Pancreas (tissue), 10 donors: ENCODE measurements at regions not wholly inside any gene's neighbourhood (a gene's known extent, or its start where the extent isn't known, plus 50 kb on each side); places are given as distances from the start of the nearest gene placed in this dataset.
A peak's percentile ranks its signal among the peaks of the same experiment; 100 is the strongest.

Source experiments
- ATAC-seq, 4 donors: fragments of 200-7000 bp; cut with Tn5 transposase; one replicate each; pipeline versions ENCODE4 v1.8.0 to v1.9.1; 2020; ENCODE audit warnings: mild to moderate bottlenecking in 4 of 4, moderate library complexity in 4 of 4
- DNase-seq, 6 donors: peaks; one replicate each; pipeline ENCODE4 v3.0.0-alpha.2; 2020
- FAIRE-seq: peaks from 2 replicates; lab custom pipeline; 2012; peaks lifted over from hg19 to GRCh38; lab: Jason Lieb, UNC
- H3K27ac ChIP-seq, 4 donors: fragments of 200-600 bp; sonication (generic); 1 replicate in 3 of 4; 2 replicates in 1 of 4; pipeline versions ENCODE4 v1.5.0 to v1.8.0; 2020
- H3K27me3 ChIP-seq, 4 donors: fragments of 200-600 bp; one replicate each; pipeline ENCODE4 v1.8.0; 2021
- H3K36me3 ChIP-seq, 3 donors: fragments of 200-600 bp; sonication (generic) in 1 of 3; one replicate each; pipeline versions ENCODE4 v1.5.0 to v1.8.0; 2020 to 2021
- H3K4me1 ChIP-seq, 3 donors: fragments of 200-600 bp; one replicate each; pipeline ENCODE4 v1.8.0; 2021
- H3K4me3 ChIP-seq, 4 donors: fragments of 200-600 bp; sonication (generic) in 2 of 4; one replicate each; pipeline versions ENCODE4 v1.5.0 to v1.8.0; 2020 to 2021
- H3K9me3 ChIP-seq, 4 donors: fragments of 200-600 bp; one replicate each; pipeline ENCODE4 v1.8.0; 2021
- CTCF ChIP-seq, 4 donors: fragments of 200-600 bp; sonication (generic) in 3 of 4; IDR thresholded peaks; one replicate each; pipeline versions ENCODE4 v1.5.0 to v1.8.0; 2021; ENCODE audit warnings: antibody characterized with exemption in 4 of 4
- WGBS, 2 donors: extraction: QIAGEN DNeasy Blood & Tissue Kit; methylation state at CpG; one replicate each; pipeline ENCODE4 v1.1.7; 2013; 5-methylcytosine and 5-hydroxymethylcytosine counted together
- intact Hi-C, 3 donors: fragments of 100-400 bp; cut with DNase I; formaldehyde crosslinking; loops; one replicate each; pipeline versions ENCODE4 v1.11.1 to v1.14.2; 2022
- donor health status: healthy with polysubstance abuse.
- donor health status: DM: no; HTN: no; CAD: no; lungs with moderate emphysema.
- donor health status: DM: no; HTN: no; CAD: no.
- donor health status: control.
- donor health status: control.
- donor health status: Bipolar disorder and iron deficiency.
- donor health status: DM: yes; HTN: yes; CAD: no.
- donor health status: DM: no; HTN: no; CAD: no.
- donor health status: DM: no; HTN: no; CAD: no.
- donor health status: DM: yes; HTN: yes; CAD: no.

DNA sequence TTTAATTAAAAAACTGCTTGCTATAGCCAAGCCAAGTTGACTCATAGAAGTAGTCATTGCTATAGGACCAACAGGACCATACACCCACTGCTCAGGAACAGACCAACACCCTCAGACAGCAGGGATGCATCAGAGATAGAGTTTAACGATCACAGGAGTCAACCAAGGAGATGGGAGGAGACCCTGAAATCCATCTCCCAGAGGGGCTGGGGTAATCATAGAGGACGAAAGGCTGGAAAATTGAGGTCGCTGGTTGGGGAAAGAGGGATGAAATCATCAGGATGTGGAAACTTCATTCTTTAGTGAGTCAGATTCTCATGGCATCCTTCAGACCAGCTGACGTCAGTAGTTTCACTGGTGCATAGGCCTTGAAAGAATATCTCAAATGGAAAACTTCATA is 160.4 kb upstream of the GPC6 start:
- WGBS, 2 donors = 74 to 84% methylated on average over 4 of the region's 4 CpGs
- intact Hi-C loops = no loop called here
- H3K4me3 ChIP-seq = no peak overlapping the region
- H3K27ac ChIP-seq = no peak overlapping the region
- TF ChIP-seq CTCF (IDR thresholded peaks at IDR 0.05) = no peak
- H3K9me3 ChIP-seq = no peaks in the 10 kb centered on the region
- FAIRE-seq = no peak
- H3K27me3 ChIP-seq = no peaks in the 10 kb centered on the region
- no peaks in the 10 kb centered on the region for H3K36me3 ChIP-seq
- peak in 1 of 4 donors; percentile 14 for ATAC-seq
- H3K4me1 ChIP-seq = no peaks in the 10 kb centered on the region
- DNase-seq = no peak

GRCh38 chr13:93079294-93079693 is 147.3 kb upstream of the GPC6 start:
- Histone ChIP-seq H3K4me3 (no peak overlapping the region), H3K27ac (no peak overlapping the region), H3K9me3 (no peaks in the 10 kb centered on the region), H3K36me3 (no peaks in the 10 kb centered on the region), H3K27me3 (no peaks in the 10 kb centered on the region), H3K4me1 (no peaks in the 10 kb centered on the region)
- no peak for DNase-seq
- no peak for FAIRE-seq
- no peak for ATAC-seq
- no peak for TF ChIP-seq CTCF (IDR thresholded peaks at IDR 0.05)
- 42 to 47% methylated on average over 1 of the region's 1 CpG for whole genome bisulfite sequencing, 2 donors
- intact Hi-C loops = no loop called here

- 61 to 71% methylated on average over 4 of the region's 4 CpGs for WGBS, 2 donors
- no peak for ATAC-seq
- no peak for FAIRE-seq
- no peaks in the 10 kb centered on the region for H3K9me3 ChIP-seq
- no peak for DNase-seq
- no peaks in the 10 kb centered on the region for H3K27me3 ChIP-seq
- no peaks in the 10 kb centered on the region for H3K36me3 ChIP-seq
- intact Hi-C loops = no loop called here
- H3K4me3 ChIP-seq = no peak overlapping the region
- no peak overlapping the region for H3K27ac ChIP-seq
- H3K4me1 ChIP-seq = no peaks in the 10 kb centered on the region
- TF ChIP-seq CTCF (IDR thresholded peaks at IDR 0.05) = no peak
These were observed 146.4 kb upstream of the GPC6 start for GRCh38 chr13:93080166-93080565.

DNA sequence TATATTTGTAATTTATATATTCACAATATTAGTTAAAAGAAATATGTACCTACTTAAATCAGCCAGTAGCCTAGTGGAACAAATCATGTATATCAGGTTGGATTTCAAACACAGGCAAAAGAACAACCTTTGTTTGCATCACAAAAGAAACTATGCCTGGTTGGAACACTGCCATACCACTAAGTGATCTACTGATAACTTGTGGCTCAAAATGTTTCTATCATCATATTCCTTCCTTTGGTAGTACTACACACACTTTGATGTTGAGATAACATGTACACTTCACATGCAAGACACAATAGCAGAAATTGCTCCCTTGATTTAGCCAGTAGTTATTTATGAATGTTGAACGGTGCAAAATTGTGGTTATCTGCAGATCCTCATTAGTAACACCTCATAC is 146.0 kb upstream of the GPC6 start:
- no peaks in the 10 kb centered on the region for H3K4me1 ChIP-seq
- H3K27ac ChIP-seq = no peak overlapping the region
- intact Hi-C loops = no loop called here
- H3K4me3 ChIP-seq = no peak overlapping the region
- H3K9me3 ChIP-seq = no peaks in the 10 kb centered on the region
- no peaks in the 10 kb centered on the region for H3K27me3 ChIP-seq
- no peak for TF ChIP-seq CTCF (IDR thresholded peaks at IDR 0.05)
- WGBS, 2 donors = 39 to 47% methylated on average over 1 of the region's 1 CpG
- DNase-seq = no peak
- no peak for FAIRE-seq
- H3K36me3 ChIP-seq = no peaks in the 10 kb centered on the region
- no peak for ATAC-seq

GRCh38 chr13:93086329-93086728 is 140.3 kb upstream of the GPC6 start:
- Histone ChIP-seq H3K4me3 (no peak overlapping the region), H3K9me3 (no peaks in the 10 kb centered on the region), H3K36me3 (no peaks in the 10 kb centered on the region), H3K27me3 (peaks cover 0 to 4% (median 0%) of the 10 kb centered on the region in 4 donors), H3K27ac (no peak overlapping the region), H3K4me1 (no peaks in the 10 kb centered on the region)
- DNase-seq (no peak), FAIRE-seq (no peak), ATAC-seq (no peak)
- no peak for TF ChIP-seq CTCF (IDR thresholded peaks at IDR 0.05)
- intact Hi-C loops = no loop called here
- WGBS, 2 donors = 32 to 40% methylated on average over 2 of the region's 2 CpGs
